K562 (cell line): ENCODE measurements at regions not wholly inside any gene's neighbourhood (a gene's known extent, or its start where the extent isn't known, plus 50 kb on each side); places are given as distances from the start of the nearest gene placed in this dataset.

Experiments used
- ATAC-seq: fragments of 200-7000 bp; cut with Tn5 transposase; 3 replicates; pipeline ENCODE4 v1.9.1; 2020; ENCODE audit warnings: moderate library complexity
- BruUV-seq: library from RNA; stranded (reverse); fragments of 400-500 nt; replicated peaks from 2 replicates; lab custom pipeline; 2021; lab: Mats Ljungman, UMichigan
- CTCF ChIA-PET: fragments of 300-600 bp; formaldehyde crosslinking; extraction: SDS; loops from one replicate; lab custom pipeline; 2021; ENCODE audit warnings: low intra/inter-chr PET ratio; lab: Yijun Ruan, JAX
- POLR2A ChIA-PET: fragments of 300-600, 350-650 bp; sonication (Branson Sonifier 250); formaldehyde crosslinking; extraction: SDS; loops from one replicate; lab custom pipeline; 2021; ENCODE audit warnings: antibody characterized with exemption, inconsistent platforms; lab: Yijun Ruan, JAX
- DNase-seq, 4 experiments: peaks; one replicate each; pipeline versions ENCODE4 v3.0.0 to v3.0.0-alpha.2; 2011 to 2018; ENCODE audit warnings: low spot score in 3 of 4, mixed read lengths in 3 of 4; ENCODE audit errors: extremely low read depth in 1 of 4
- FAIRE-seq: peaks from 2 replicates; lab custom pipeline; 2011; peaks lifted over from hg19 to GRCh38; lab: Jason Lieb, UNC
- H2AFZ ChIP-seq: 2 replicates; pipeline ENCODE4 v1.6.0; 2011; ENCODE audit warnings: low read depth, low read length, control low read depth, inconsistent platforms
- H3K27ac ChIP-seq: fragments of 200-600 bp; 3 replicates; pipeline ENCODE4 v1.8.0; 2011; ENCODE audit warnings: low read depth, mild to moderate bottlenecking, control low read depth, inconsistent platforms, low read length, moderate library complexity, mixed read lengths; ENCODE audit errors: extremely low read depth
- H3K27me3 ChIP-seq, 2 experiments: fragments of 300-600 bp in 1 of 2; 2 replicates in 1 of 2; 3 replicates in 1 of 2; pipeline versions ENCODE4 v1.6.0 to v1.8.0; 2011; ENCODE audit warnings: inconsistent platforms in 2 of 2, low read length in 2 of 2, mild to moderate bottlenecking in 1 of 2, mixed read lengths in 1 of 2, moderate library complexity in 1 of 2; ENCODE audit not compliant: control insufficient read depth in 2 of 2, insufficient read depth in 2 of 2
- H3K36me3 ChIP-seq: fragments of 300-600 bp; 3 replicates; pipeline ENCODE4 v1.8.0; 2011; ENCODE audit warnings: mild to moderate bottlenecking, low read length, inconsistent platforms; ENCODE audit not compliant: control insufficient read depth, insufficient read depth
- H3K4me1 ChIP-seq, 2 experiments: fragments of 200-600 bp in 1 of 2; replicated peaks in 1 of 2; 2 replicates in 1 of 2; 3 replicates in 1 of 2; pipeline versions ENCODE4 v1.5.1 to v1.8.0; 2011; ENCODE audit warnings: inconsistent platforms in 2 of 2, low read length in 2 of 2, mild to moderate bottlenecking in 1 of 2, mixed read lengths in 1 of 2, moderate library complexity in 1 of 2; ENCODE audit not compliant: control insufficient read depth in 2 of 2, insufficient read depth in 2 of 2
- H3K4me2 ChIP-seq: 2 replicates; pipeline ENCODE4 v1.6.1; 2011; ENCODE audit warnings: low read length, control low read depth, inconsistent platforms, mixed read lengths; ENCODE audit not compliant: insufficient read depth
- H3K4me3 ChIP-seq: fragments of 200-600 bp; sonication (generic), shearing (Covaris generic); 2 replicates; pipeline ENCODE4 v1.5.1; 2016; ENCODE audit warnings: control low read depth, inconsistent platforms
- H3K79me2 ChIP-seq: fragments of 200-600 bp; 3 replicates; pipeline ENCODE4 v1.8.0; 2011; ENCODE audit warnings: low read length, inconsistent platforms; ENCODE audit not compliant: control insufficient read depth, insufficient read depth
- H3K9ac ChIP-seq, 2 experiments: 2 replicates each; pipeline versions ENCODE4 v1.6.0 to v1.6.1; 2011; ENCODE audit warnings: low read depth in 2 of 2, low read length in 2 of 2, control low read depth in 1 of 2, inconsistent platforms in 1 of 2, mild to moderate bottlenecking in 1 of 2, mixed read lengths in 1 of 2; ENCODE audit not compliant: insufficient read depth in 1 of 2
- H3K9me1 ChIP-seq: one replicate; pipeline ENCODE4 v1.6.0; 2011; ENCODE audit warnings: inconsistent platforms, mild to moderate bottlenecking, low read length, moderate library complexity; ENCODE audit not compliant: control insufficient read depth, insufficient read depth
- H3K9me3 ChIP-seq: replicated peaks from 2 replicates; pipeline ENCODE4 v1.5.1; 2011; ENCODE audit warnings: low read depth, low read length, inconsistent platforms; ENCODE audit not compliant: control insufficient read depth, insufficient read depth
- H4K20me1 ChIP-seq: replicated peaks from 2 replicates; pipeline ENCODE4 v1.6.1; 2011; ENCODE audit warnings: low read length, inconsistent platforms, mixed read lengths; ENCODE audit not compliant: control insufficient read depth, insufficient read depth
- ATF6 ChIP-seq: sonication (generic); formaldehyde crosslinking; IDR thresholded peaks from 2 replicates; pipeline ENCODE4 v1.4.0; 2020; ENCODE audit warnings: mild to moderate bottlenecking, missing genetic modification reagents
- CLOCK ChIP-seq: fragments of 250-450 bp; sonication (Bioruptor Pico); IDR thresholded peaks from 2 replicates; pipeline ENCODE4 v1.4.0; 2020; ENCODE audit warnings: mild to moderate bottlenecking, moderate library complexity, borderline replicate concordance
- DACH1 ChIP-seq: fragments of 450-650 bp; IDR thresholded peaks from 2 replicates; pipeline ENCODE4 v1.6.1; 2018; ENCODE audit not compliant: partially characterized antibody
- DDX20 ChIP-seq: fragments of 450-650 bp; IDR thresholded peaks from 2 replicates; pipeline ENCODE4 v1.6.1; 2016; ENCODE audit warnings: missing genetic modification characterization, low read depth, mild to moderate bottlenecking, missing compliant biosample characterization, moderate library complexity
- NCOA2 ChIP-seq, 2 experiments: fragments of 450-650 bp; IDR thresholded peaks; 2 replicates each; pipeline ENCODE4 v1.6.1; 2018; ENCODE audit warnings: mild to moderate bottlenecking in 2 of 2, moderate library complexity in 1 of 2; ENCODE audit not compliant: partially characterized antibody in 2 of 2
- PHB2 ChIP-seq: fragments of 450-650 bp; IDR thresholded peaks from 2 replicates; pipeline ENCODE4 v1.6.1; 2017; ENCODE audit warnings: low read depth
- PML ChIP-seq: IDR thresholded peaks from 2 replicates; pipeline ENCODE4 v1.6.1; 2012; ENCODE audit warnings: low read length, inconsistent platforms
- ZNF280B ChIP-seq: fragments of 250-450 bp; sonication (Bioruptor Pico); IDR thresholded peaks from 2 replicates; pipeline ENCODE4 v1.5.1; 2021; ENCODE audit warnings: mild to moderate bottlenecking
- ZNF398 ChIP-seq: fragments of 250-450 bp; sonication (Bioruptor Pico); IDR thresholded peaks from 2 replicates; pipeline ENCODE4 v1.8.0; 2021; ENCODE audit warnings: moderate library complexity, mild to moderate bottlenecking, inconsistent platforms
- ZNF764 ChIP-seq: fragments of 250-450 bp; sonication (Bioruptor Pico); IDR thresholded peaks from 2 replicates; pipeline ENCODE4 v1.4.0; 2020; ENCODE audit warnings: low read depth, mild to moderate bottlenecking, moderate library complexity
- WGBS: fragments of 100-300 bp; shearing (Covaris generic); methylation state at CpG from one replicate; pipeline ENCODE4 v1.1.6; 2016; ENCODE audit warnings: low coverage, mixed read lengths; ENCODE audit not compliant: insufficient coverage; ENCODE audit errors: missing lambda C conversion rate; 5-methylcytosine and 5-hydroxymethylcytosine counted together
- in situ Hi-C: fragments of 300-500 bp; cut with MboI; formaldehyde crosslinking; loops from 4 replicates; pipeline ENCODE4 v1.15.0; 2018; ENCODE audit warnings: inconsistent platforms, mixed read lengths
- intact Hi-C: fragments of 100-400 bp; cut with micrococcal nuclease; formaldehyde crosslinking; loops from 2 replicates; pipeline ENCODE4 v1.14.2; 2022

GRCh38 chr15:53843166-53843565 is 83.7 kb upstream of the WDR72 start:
- DNase-seq (no peak), ATAC-seq (no peak), FAIRE-seq (no peak)
- H3K4me1 ChIP-seq = no peaks in the 10 kb centered on the region
- no peaks in the 10 kb centered on the region for H3K36me3 ChIP-seq
- no peak overlapping the region for H3K4me2 ChIP-seq
- H3K9me3 ChIP-seq = no peaks in the 10 kb centered on the region
- H3K79me2 ChIP-seq = no peaks in the 10 kb centered on the region
- BruUV-seq = no TSS peak
- in situ Hi-C loops = no loop called here
- intact Hi-C loops = no loop called here
- H3K27ac ChIP-seq = no peak overlapping the region
- no peaks in the 10 kb centered on the region for H3K27me3 ChIP-seq
- no peak overlapping the region for H3K9ac ChIP-seq
- no peaks in the 10 kb centered on the region for H4K20me1 ChIP-seq
- TF ChIP-seq ATF6 (CRISPR knock-in tag) (no peak), CLOCK (CRISPR knock-in tag) (no peak), PML (no peak), ZNF398 (CRISPR knock-in tag) (no peak), ZNF764 (CRISPR knock-in tag) (no peak), NCOA2 (IDR thresholded peaks at IDR 0.05; ENCODE audit: partially characterized antibody in 2 of 2) (no peak), DACH1 (no peak), PHB2 (no peak), ZNF280B (CRISPR knock-in tag) (no peak), DDX20 (tag) (no peak)
- H2AFZ ChIP-seq = no peak overlapping the region
- 0% methylated on average over 2 of the region's 2 CpGs for WGBS
- no peak overlapping the region for H3K4me3 ChIP-seq
- no peaks in the 10 kb centered on the region for H3K9me1 ChIP-seq
- ChIA-PET POLR2A (no interaction called here), CTCF (no interaction called here)
